NOMO-1 treated with DMSO at 0.1 percent for 48 hours (cell line): ENCODE measurements at regions not wholly inside any gene's neighbourhood (a gene's known extent, or its start where the extent isn't known, plus 50 kb on each side); places are given as distances from the start of the nearest gene placed in this dataset.
"Not testable (repeated sequence)": the region's sequence is repeated elsewhere in the genome, so short reads cannot be mapped to it uniquely, and the experiment has no call there.

Source experiments
- DNase-seq: peaks from one replicate; lab custom pipeline; 2025; ENCODE audit not compliant: unreplicated experiment; lab: John Stamatoyannopoulos, UW

DNA sequence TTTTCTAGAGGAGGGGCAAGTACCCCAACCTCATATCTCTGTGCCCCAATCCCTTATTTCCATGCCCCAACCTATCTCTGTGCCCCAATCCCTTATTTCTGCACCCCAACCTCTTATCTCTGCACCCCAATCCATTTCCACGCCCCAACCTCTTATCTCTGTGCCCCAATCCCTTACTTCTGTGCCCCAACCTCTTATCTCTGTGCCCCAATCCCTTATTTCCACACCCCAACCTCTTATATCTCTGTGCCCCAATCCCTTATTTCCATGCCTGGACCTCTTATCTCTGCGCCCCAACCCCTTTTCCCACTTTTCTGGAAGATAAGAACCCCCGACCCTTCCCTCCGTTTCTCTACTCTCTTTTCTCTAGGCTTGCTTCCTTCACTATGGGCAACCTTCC is 199.0 kb downstream of the JRKL start:
- DNase-seq = not testable (repeated sequence)

DNA sequence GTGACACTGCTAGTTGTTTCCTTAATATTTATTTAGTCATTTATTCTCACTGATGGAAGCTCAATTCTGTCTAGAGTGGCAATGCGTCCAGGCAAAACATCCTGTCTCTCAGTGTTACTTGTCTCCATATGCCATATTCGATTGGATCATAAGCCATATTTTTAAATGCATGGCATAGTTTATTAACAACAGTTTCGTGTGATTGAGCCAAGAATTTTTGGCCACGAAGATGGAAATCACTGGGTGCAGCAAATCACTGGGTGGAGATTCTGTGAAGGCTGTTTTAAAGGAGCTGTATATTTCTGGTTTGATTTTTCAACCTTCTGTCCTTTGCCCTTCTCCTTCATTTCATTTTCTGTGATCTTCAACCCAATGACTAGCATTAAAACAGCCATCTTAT is 205.2 kb downstream of the JRKL start:
- no peak for DNase-seq

DNA sequence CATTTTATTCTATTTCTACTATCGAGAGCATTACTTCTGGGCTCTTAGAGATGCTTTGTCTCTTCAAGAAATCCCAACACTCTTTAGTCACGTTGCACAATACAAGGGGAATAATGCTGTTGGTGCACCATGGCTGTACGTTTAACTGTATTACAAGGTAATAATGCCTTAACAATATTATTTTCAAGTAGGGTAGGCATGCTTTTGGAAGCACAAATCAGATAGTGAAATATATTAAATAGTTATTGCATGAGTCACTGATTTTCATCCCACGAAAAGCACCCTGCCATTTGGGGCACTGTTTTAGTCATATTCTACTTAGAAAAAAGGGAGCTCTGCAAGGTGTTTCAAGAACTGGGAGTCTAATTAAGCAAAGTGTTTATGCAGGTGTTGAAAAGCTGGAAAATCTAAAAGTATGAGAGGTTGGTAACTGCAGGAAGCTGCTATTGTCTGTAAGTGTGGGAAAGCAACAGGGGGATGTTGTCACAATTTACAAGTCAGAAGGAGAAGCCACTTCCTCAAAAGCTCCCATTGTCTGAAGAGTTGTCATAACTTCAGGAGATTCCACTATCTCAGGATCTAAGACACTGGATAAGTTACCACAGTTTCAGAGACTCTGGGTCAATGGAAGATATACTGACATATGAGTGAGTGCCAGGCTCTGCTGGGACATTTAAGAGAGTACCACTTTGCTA is 218.2 kb downstream of the JRKL start:
- no peak for DNase-seq

DNA sequence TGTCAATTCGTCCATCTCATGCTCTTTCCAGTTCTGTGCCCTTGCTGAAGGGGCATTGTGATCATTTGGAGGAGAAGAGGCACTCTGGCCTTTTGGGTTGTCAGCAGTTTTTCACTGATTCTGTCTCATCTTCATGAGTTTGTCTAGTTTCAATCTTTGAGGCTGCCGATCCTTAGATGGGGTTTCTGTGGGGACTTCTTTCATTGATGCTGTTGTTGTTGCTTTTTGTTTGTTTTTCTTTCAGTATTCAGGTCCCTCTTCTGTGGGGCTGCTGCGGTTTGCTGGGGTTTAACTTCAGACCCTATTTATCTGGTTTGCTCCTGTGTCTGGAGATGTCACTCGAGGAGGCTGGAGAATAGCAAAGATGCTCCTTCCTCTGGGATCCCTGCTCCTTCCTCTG is 224.3 kb downstream of the JRKL start:
- no peak for DNase-seq

DNA sequence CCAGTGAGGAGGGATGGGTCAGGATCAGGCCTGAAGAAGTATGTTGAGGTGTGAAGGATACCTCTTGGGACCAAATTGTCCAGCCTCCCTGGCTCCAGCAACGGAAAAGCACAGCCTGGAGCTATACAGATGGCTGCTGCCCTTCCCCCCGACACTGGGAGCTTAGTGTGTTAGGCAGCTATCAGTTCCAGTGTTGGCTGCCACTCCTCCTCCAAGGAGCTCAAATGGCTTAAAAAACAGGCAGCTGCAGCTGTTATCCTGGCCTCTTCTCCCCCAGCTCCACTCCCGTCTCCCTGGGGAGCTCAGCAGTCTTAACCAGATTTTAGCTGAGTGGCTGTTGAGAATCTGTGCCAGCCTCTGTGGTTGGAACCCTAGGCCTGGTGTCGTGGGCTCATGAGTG is 225.0 kb downstream of the JRKL start:
- no peak for DNase-seq

DNA sequence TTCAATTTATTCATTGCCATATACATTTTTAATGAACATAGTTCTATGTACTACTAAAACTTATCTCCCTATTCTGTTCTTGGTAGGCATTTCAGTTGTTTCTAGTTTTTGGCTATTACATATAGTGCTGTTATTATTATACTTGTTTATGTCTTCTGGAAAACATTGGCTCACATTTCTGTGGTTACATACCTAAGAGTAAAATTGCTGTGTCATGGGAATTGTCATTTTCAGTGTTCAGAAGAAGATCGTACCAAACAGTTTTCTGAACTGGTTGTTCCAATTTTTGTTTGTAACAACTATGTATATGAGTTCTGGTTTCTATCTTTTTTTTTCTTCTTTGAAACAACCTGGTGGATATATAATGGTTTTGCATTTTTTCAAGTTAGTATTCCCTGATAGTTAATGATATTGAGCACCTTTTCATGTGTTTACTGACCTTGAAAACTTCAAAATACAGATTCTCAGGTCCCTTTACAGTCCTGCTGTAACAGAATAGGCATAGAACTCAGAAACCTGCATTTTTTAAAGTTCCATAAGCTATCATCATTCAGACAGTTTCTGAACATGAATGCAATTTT is 230.7 kb downstream of the JRKL start:
- DNase-seq = no peak

DNA sequence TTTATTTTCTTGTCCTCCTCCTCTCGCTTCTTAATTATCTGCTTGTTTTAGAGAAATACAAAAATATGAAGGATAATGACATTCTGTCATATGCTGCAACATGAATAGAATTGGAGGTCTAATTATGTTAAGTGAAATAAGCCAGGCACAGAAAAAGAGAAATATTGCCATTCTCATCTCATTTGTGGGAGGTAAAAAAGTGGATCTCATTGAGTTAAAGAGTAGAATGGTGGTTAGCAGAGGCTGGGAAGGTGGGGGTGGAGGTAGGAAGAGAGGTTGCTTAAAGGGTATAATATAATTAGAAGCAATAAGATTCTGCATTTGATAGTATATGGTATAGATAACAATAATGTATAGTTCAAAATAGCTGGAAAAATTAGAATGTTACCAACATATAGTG is 231.3 kb downstream of the JRKL start:
- no peak for DNase-seq

DNA sequence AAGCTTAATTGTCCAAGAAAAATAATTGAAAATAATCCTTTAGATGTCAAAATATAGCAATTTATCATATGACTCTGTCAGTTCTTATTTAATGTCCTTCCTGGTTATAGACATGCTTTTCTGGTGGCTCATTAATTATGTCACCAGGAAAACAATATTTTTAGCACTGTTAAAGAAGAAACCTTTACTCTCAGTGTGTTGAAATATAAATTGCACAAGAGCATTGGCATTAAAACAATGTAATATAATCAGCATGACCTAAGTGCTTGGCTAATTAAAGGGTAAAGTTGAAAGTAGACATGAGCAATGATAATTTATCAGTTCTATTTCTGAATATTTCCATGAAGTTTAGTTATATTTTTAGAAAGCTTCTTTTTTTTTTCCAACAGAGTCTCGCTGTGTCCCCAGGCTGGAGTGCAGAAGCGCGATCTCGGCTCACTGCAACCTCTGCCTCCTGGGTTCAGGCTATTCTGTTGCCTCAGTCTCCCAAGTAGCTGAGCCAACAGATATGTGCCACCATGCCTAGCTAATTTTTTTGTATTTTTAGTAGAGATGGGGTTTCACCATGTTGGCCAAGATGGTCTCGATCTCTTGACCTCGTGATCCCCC is 232.3 kb downstream of the JRKL start:
- DNase-seq = no peak

DNA sequence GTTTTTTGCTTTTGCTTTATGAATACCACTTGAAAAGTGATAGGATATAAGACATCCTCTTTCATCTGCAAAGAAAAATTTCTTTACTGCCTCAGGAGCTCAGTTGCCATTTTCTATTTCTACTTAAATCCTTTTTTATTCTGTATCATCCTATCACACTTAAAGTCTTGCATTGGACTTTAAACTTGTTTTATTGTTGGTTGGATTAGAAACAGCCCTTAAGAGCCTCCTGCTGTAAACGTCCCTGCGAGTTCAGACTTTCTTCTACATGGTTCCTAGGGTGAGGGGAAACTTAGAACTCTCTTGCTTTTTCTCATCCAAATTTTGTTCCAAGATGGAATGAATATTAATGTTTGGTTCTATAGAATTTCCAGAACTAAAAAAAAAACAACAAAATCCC is 234.3 kb downstream of the JRKL start:
- no peak for DNase-seq

DNA sequence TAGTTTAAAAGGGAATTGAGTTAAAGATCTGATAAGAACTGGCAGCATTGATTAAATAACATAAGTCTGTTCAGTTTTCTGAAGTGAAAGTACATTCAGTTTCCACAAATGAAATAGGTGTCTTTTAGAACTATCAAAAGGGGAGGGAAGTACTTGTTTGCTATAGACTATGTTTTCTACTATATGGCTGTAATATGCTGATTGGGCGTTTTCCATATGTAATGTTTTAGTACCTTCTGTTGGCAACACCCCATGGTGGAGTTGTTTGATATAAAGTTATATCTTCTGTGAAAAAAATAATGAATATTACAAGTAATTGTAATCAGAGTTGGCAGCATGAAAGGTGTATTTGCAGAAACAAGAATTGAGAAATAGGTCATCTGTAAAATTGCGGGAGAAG is 237.6 kb downstream of the JRKL start:
- no peak for DNase-seq

DNA sequence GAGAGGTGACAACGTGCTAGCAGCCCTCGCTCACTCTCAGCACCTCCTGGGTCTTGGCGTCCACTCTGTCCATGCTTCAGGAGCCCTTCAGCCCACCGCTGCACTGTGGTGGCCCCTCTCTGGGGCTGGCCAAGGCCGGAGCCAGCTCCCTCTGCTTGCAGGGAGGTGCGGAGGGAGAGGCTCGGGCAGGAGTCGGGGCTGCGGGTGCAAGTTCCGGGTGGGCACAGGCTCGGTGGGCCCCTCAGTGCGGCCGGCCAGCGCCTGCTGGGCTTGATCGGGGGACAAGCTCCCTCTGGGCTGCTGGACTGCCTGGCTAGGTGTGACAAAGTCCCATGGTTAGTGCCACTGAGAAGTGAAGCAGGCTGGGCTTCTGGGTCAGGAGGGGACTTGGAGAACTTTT is 245.8 kb downstream of the JRKL start:
- DNase-seq = no peak

DNA sequence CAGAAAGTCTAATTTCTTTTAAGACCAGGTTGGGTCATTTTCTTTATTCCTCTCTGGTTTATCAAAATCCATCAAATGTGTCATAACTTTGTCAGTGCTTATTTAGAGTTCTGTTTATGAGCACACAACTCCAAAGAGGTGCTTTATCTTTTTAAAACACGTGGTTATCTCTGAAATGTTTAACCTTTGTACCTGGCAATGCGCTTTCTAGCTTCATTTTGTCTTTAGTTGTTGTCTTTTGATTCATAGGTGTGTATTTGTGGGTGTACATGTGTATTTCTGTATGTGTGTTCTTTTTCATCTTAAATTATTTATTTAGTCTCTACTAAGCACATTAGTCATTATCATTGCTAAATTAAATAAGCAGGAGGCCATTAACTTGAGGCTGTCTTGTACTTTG is 251.4 kb downstream of the JRKL start:
- no peak for DNase-seq

DNA sequence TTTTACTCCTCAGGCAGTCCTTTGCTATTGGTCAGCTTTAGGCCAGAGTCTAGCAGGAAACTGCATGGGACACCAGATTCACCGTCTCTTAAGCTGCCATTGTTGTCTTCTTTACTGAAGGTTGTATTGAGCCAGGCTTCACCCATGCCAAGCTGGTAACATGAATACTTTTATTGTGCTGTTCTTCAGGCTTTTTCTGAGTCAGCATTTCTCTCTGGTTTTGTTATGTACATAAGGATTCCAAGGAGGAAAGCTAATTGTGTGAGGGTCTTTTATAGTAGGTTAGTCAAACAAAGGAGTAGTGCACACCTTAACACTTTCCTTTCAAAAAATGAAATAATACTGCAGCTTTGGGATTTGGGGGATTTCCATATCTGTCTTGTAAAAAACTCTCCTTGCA is 252.8 kb downstream of the JRKL start:
- no peak for DNase-seq

DNA sequence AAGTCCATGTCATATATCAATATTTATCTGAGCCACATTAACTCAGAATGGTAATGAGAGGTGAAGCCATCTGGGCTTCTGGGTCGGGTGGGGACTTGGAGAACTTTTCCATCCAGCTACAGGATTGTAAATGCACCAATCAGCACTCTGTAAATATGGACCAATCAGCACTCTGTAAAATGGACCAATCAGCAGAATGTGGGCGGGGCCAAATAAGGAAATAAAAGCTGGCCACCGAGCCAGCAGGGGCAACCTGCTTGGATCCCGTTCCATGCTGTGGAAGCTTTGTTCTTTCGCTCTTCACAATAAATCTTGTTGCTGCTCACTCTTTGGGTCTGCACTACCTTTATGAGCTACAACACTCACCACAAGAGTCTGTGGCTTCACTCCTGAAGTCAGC is 253.4 kb downstream of the JRKL start:
- no peak for DNase-seq

DNA sequence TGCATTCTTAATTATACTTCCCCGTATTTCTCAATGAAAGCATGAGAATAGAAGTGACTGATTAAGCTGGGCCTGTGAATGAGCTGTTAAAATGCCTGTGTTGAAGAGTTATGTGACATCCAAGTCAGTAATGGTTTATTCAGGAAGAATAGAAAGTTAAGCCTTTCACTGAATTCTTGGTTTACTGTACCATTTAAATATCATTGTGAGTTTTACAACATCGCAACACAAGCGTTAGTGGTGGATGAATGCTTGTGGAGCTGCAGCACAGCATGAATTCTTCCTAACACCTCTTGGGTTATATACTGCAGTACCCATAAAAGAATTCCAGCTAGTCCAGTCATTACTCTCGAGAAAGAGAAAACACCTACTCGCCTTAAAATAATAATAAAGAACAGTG is 257.8 kb downstream of the JRKL start:
- DNase-seq = no peak

DNA sequence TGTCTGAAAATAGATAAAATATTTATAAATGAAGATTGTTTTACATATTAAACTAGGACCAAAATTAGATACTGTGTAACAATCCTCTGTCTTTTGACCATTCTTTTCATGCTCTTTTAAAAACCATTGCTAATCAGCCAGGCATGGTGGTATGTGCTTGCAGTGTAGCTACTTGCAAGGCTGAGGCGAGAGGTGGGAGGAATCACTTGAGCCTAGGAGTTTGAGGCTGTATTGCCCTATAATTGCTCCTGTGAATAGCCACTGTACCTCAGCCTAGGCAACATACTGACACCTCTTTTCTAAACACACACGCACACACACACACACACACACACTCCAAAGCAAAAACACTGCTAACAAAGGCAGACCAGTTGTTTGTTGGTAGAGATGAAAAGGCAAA is 259.2 kb downstream of the JRKL start:
- no peak for DNase-seq

DNA sequence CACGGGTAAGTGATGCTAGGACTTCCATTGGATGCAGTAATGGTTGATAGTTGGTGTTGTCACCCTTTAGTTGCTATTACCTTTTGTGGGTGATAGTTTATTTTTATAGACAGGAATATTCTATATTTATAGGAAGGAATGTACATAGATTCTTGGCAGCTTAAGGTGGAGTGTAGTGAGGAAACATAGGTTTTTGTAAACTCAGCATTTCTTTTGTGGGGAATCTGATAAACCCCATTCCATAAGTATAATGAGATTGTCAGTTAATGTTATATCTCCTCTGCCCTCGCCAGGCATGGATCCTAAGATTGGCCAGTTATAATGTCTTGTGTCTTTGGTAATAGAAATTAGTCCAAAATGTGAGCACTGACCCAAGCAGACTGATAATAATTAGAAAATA is 262.7 kb downstream of the JRKL start:
- DNase-seq = no peak

DNA sequence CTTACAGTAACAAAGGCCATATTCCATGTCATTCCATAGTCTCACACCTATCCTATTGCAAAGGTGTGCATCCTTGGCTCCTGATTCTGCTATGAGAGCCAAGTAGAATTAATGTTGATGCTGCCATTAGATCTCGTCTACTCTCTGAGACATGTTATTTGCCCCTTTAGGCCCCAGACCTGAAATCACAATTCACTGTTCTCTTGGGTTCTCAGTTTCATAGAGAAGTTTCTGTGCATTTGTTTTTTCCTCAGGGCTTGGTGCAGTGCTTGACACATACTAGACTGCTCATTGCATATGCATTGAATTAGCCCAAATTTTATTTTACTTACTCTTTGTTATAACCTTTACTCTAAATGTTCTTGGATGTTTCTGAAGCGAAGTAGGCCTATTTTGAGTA is 265.7 kb downstream of the JRKL start:
- no peak for DNase-seq

DNA sequence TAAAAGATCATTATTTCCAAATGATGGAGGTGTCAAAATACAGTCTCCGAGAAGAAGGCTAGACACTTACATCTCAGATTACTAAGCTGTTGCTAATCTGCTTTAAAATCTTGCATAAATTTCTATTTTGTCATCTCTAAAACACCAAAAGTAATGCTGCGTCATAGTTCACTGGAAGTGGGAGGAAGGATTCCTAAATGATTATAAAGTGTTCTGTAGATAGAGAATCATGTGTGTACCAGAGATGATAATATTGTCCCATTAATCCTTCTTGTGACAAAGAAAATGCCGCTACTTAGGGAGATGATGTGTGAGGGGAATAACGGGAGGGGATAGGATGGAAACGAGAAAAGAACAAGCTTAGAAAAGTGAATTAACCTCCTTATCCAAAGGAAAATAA is 268.6 kb downstream of the JRKL start:
- DNase-seq = no peak

DNA sequence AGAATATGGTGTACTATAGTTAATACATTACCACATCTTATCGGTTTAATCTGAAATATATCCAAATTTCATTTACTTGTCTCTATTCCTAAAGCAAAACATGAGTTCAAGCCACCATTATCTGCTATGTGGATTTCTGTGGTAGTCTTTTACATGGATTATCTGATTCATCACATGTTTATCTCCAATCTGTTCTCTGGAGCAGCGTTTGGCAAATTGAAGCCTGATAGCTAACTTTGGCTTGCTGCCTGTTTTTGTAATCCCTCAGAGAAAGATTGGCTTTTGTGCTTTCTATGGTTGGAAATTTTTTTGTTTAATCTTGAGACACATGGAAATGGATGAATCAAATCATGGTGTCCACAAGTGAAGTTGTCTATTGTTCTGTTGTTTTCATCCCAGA is 274.3 kb downstream of the JRKL start:
- no peak for DNase-seq

DNA sequence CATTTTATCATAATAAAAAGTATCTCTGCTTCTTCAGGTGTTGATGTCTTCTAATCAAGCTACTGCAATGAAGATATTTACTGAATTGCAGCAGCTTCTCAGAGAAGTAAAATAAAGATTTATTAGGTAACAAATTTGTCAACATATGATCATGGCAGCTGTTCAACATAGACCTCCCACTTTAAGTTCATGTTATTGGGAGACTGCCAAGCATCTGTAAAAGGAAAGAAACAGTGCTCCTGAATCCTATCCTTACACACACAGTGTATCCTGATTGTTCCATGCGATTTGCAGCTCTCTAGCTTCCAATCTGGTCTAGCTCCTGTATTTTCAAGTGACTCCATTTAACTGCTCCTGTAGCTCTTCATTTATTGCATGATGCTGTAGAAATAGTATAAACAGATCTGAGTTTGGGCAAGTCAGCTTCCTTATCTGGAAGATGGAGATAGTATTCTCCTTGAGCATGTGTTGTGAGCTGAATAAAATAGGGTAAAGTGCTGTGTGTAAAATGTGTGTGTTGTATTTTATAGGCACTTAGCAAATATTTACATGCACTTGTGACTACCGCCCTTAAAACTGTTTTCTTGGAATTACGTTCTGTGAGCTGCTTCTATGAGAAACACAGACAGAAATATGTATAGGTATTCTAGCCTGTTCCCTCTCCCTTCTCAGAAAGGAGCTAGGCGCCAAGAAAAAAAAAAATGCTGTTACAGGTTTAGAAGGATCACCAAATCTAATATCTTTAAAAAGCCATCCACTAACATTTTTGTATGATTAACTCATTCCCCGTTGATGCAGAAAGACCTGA is 290.6 kb downstream of the JRKL start:
- no peak for DNase-seq
